Loucy (cell line): ENCODE measurements at regions not wholly inside any gene's neighbourhood (a gene's known extent, or its start where the extent isn't known, plus 50 kb on each side); places are given as distances from the start of the nearest gene placed in this dataset.

Experiments used
- CTCF ChIP-seq: fragments of 200-600 bp; sonication (generic); conservative IDR thresholded peaks from 2 replicates; pipeline ENCODE4 v1.5.1; 2014; ENCODE audit warnings: mild to moderate bottlenecking, antibody characterized with exemption, low read length
- EZH2phosphoT487 ChIP-seq: fragments of 200-600 bp; IDR thresholded peaks from 2 replicates; pipeline ENCODE4 v1.6.1; 2018; ENCODE audit warnings: antibody characterized with exemption, mild to moderate bottlenecking, moderate library complexity, borderline replicate concordance

- no peak for TF ChIP-seq EZH2phosphoT487
- no peak for TF ChIP-seq CTCF
These were observed 74.8 kb upstream of the RXRA start for GRCh38 chr9:134251296-134252069.
